RKO (cell line): ENCODE measurements at regions not wholly inside any gene's neighbourhood (a gene's known extent, or its start where the extent isn't known, plus 50 kb on each side); places are given as distances from the start of the nearest gene placed in this dataset.
"Not testable (repeated sequence)": the region's sequence is repeated elsewhere in the genome, so short reads cannot be mapped to it uniquely, and the experiment has no call there.

Experiments
- DNase-seq: peaks from one replicate; pipeline ENCODE4 v3.0.0-alpha.2; 2016; ENCODE audit warnings: low spot score

GRCh38 chrX:143935601-143936000 lies 51.7 kb downstream of the UBE2NL start:
- DNase-seq = no peak

- DNase-seq = no peak
Measured at GRCh38 chrX:143940119-143940518, 56.2 kb downstream of the UBE2NL start.

- no peak for DNase-seq
Measured at GRCh38 chrX:143945171-143945570, 61.3 kb downstream of the UBE2NL start.

GRCh38 chrX:143964549-143964948 lies 80.7 kb downstream of the UBE2NL start:
- no peak for DNase-seq

DNA sequence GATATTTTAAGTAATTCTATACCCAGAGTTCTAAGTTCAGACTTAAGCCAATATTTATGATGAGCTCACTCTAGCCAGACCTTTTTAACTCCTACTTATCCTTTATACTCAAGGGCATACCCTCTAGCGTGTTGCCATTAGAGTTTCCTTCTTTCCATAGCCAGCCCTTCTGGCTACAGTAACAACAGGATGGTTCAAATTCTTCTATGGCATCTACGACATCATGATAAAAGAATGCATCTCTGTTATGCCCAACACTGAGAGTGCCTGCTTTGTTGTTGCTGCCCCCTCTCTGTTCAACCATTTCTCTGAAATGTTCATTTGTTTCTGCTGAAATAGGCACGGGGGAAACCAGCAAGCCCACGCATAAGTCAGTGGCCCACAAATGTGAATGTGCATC lies 104.5 kb downstream of the UBE2NL start:
- DNase-seq = no peak

- no peak for DNase-seq
Measured at GRCh38 chrX:143994206-143994605, 110.3 kb downstream of the UBE2NL start.

DNA sequence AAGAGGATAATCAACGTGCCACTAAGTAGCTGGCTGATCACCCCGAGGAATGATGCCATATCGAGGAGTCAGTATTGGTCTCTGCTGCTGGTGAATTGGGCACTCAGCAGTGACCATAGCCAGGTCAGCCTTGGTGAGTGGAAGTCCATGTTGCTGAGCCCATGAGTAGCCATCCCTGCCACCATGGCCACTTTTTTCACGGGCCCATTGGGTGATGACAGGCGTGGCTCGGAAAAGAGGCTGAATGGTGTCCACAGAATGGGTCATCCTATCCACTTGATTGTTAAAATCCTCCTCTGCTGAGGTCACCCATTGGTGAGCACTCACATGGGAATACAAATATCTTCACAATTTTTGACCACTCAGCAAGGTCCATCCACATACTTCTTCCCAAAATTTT lies 114.4 kb downstream of the UBE2NL start:
- DNase-seq = no peak

DNA sequence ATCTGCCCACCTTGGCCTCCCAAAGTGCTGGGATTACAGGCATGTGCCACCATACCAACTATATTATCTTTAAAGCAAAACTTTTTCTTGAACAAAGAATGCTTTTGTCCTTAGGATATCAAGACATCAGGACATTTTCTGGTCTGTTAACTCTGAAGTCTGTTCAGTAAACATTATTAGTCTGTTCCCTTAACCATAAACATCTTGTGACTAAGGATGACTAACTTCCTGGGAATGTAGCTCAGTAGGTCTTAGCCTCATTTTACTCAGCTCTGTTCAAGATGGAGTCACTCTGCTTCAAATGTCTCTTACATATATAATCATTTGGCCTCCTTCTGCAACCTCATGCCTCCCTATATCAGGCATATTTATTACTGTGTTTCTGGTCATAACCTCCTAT lies 122.9 kb downstream of the UBE2NL start:
- DNase-seq = peak; percentile 49

DNA sequence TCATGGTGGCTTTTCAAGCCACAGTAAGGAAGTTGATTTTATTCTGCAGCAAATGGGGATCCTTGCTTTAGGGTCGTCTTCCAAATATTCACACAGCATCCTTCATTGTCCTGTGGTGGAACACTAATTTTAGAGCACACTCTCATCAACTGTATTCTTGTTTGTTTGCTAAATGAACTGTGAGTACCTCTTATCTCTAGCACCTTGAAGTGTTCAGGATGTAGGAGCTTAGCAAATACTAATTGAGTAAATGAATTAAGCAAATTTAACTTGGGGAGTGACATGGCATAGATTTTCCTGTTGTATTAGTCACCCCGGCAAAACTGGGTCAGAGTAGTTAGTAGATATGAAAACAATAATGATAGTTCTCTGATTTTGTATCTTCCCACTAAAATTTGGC lies 156.9 kb downstream of the UBE2NL start:
- no peak for DNase-seq

DNA sequence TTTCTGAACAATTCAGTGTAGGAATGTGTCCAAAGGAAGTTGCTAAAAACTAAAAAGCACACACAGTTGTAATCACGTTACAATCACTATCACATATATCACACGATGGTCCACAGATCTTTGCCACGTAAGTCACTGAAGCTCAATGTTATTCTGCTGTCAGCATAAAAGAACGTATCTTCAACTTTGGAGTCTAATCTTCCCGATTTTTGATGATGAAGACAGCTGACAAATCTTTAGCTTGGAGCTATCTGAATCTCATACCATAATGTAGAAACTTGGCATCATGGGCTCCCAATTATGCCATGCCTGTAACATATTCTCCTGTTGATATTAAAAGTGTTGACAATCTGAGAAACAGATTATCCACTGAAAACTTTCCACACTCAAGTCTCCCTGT lies 158.4 kb downstream of the UBE2NL start:
- DNase-seq = no peak

- DNase-seq = no peak
Measured at GRCh38 chrX:144075432-144075831, 191.6 kb downstream of the UBE2NL start.

GRCh38 chrX:144082237-144082636 lies 198.4 kb downstream of the UBE2NL start:
- DNase-seq = not testable (repeated sequence)

DNA sequence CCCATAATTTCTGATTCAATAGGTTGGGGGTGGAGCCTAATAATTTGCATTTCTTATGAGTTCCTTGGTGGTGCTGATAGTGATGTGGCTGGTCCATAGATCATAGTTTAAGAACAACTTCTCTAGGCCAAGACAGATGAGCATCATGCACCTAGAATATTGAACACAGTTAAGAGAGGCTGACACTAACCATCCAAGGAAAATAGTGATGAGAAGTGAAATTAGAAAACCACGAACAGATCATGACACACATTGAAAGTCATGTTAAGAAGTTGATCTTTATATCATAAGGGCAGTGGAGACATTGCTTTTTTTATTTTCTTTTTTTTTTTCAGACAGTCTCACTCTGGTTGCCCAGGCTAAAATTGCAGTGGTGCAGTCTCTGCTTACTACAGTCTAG lies 205.8 kb downstream of the UBE2NL start:
- DNase-seq = not testable (repeated sequence)

- DNase-seq = not testable (repeated sequence)
Measured at GRCh38 chrX:144092116-144092515, 208.2 kb downstream of the UBE2NL start.

GRCh38 chrX:144119490-144119889 lies 235.6 kb downstream of the UBE2NL start:
- DNase-seq = not testable (repeated sequence)

- DNase-seq = not testable (repeated sequence)
Measured at GRCh38 chrX:144121566-144121965, 237.7 kb downstream of the UBE2NL start.

DNA sequence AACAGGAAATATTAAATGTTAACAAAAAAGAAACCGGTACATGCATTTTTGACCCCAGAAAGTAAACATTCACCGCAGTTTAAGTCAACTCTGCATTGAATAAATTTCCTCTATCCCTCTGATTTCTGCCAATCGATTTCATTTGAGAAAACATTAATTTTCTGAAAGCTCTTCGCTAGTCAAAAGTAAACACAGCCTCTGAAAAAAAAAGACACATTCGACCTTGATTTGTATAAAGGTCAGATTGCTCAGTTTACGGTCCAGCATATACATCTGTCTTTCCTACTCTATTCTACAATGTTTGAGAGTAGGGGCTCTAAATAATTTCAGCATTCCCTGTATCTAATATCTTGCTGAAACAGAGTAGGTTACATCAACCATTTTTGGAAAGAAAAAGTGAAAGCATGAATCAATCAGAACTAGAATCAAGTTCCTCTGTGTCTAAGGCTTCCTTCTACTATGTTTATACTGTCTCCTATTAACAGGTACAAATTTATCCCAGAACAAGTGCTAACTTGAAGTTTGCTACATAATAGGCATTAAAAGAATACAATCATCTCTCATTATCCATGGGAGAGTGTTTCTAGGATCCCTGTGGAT lies 243.8 kb downstream of the UBE2NL start:
- not testable (repeated sequence) for DNase-seq

DNA sequence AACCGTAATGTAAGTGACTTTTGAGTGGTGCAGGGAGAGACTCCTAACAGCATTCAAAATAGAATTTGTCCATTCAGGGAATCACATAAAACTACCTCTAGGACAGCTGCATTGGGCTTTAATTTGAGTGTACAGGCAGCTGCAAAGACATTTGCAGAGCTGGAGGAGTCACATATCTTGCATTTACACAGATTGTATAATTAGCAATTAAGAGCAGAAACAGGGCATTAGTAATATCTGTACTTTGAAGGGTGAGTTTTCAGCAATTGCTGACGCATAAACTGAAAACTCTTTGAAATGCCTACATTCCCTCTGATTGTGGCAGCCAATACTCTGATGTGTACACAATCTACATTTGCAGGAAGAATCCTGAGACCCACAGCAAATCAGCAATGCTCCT lies 245.6 kb downstream of the UBE2NL start:
- not testable (repeated sequence) for DNase-seq

GRCh38 chrX:144130507-144130906 lies 246.6 kb downstream of the UBE2NL start:
- not testable (repeated sequence) for DNase-seq

- DNase-seq = not testable (repeated sequence)
Measured at GRCh38 chrX:144131080-144131479, 247.2 kb downstream of the UBE2NL start.

DNA sequence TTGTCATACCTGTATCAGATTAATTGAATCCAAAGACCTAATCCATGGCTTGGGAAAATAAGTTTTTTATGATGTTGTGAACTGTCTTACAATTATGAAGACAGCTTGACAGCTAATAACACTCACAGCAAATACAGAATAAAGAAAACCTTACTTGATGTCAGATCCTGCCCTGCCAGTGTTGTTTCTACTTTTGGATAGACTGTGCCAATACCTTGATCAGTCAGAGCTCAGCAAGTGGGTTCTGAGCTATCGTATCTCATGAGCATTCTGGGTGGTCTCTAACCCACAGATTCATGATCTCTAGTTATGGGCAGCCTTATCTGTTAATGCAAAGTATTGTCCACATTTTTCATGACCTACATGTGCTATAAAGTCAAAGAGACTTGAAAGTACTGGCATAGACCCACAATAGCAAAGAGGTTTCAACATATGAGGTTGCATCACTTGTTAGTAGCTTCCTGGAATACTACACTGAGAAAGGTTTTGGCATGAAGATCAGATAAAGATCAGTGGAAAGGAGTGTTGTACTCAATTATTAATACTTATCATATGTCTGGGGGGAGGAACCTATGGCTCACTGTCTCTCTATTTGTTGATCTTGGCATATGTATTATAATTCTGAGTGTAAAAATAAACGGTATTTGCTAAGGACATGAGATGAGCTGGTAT lies 250.7 kb downstream of the UBE2NL start:
- not testable (repeated sequence) for DNase-seq

GRCh38 chrX:144154474-144154873 lies 270.6 kb downstream of the UBE2NL start:
- not testable (repeated sequence) for DNase-seq

- not testable (repeated sequence) for DNase-seq
Measured at GRCh38 chrX:144185197-144185596, 301.3 kb downstream of the UBE2NL start.

DNA sequence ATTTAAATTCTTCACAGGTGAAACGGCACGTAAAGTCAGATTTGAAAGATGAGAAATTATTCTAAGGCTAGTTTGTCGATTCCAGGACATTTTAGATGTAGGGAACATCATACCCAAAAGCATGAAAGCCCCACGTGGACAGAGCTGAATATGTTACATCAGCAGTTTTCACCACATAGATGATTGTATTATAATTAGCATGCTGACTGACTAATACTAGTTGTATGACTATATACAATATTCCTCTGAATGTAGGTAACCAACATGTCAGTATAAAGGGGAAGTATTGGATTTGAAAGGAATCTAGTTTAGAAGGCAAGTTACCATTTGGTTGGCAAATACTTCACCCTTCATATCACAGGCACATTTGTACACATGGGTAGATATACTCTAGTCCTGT lies 304.6 kb downstream of the UBE2NL start:
- DNase-seq = not testable (repeated sequence)
